ENCODE measurements at regions not wholly inside any gene's neighbourhood (a gene's known extent, or its start where the extent isn't known, plus 50 kb on each side); places are given as distances from the start of the nearest gene placed in this dataset.

DNA sequence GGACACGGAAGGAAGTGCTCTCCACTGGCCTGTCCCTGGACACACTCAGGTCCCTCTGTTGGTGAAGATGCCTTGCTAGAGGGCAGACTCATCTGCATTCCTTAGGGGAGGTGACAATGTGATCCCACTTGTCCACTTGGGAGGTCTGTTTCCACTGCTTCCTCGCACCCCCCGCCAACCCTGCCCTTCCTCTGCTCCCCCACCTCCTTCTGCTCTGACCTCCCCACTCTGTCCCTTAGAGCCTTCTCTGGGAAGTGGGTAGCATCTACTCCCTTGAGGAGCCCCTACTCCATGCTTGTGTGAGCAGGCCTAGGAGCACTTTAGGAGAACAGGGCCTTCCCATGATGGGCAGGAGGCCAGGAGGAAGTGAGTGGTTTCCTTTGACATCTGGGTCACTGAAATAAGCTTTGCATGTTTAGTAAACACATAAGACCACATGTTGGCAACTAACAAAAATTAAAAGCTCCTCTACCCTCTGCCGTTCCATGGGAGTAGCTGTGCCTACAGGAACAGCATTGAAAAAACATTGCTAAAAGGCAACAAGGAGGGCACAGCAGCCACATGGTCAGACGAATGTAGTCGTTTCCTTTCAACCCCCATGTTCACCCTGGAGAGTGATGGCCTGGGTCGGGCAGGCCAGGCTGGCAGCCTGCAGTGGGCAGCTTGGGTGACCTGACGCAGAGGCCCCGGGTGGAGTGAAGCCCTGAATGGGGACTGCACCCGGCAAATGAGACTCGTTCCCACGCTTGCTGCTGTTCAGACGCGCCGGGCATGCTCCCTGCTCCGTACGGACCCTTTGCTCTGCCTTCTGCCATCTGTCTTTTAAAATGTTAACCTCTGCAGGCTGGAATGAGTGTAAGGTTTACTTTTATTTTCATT is 634.0 kb downstream of the IRX1 start:
- no peak for DNase-seq (ENCODE audit: low spot score)

DNA sequence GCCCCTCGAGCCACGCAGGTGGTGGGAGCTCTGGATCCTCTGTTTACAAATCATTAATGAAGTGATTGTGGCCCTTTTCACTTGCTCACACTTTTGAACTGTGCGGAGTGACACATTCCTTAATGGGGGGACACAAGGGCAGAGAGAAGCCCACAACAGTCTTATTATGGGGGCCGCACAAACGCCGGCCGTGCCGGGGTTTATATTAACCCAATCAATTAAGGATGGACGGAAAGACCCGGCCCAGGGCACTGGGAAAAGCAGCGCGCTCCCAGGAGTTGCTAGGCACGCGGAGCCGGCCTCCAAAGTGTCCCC is 634.8 kb downstream of the IRX1 start:
- no peak for DNase-seq (ENCODE audit: low spot score)

DNA sequence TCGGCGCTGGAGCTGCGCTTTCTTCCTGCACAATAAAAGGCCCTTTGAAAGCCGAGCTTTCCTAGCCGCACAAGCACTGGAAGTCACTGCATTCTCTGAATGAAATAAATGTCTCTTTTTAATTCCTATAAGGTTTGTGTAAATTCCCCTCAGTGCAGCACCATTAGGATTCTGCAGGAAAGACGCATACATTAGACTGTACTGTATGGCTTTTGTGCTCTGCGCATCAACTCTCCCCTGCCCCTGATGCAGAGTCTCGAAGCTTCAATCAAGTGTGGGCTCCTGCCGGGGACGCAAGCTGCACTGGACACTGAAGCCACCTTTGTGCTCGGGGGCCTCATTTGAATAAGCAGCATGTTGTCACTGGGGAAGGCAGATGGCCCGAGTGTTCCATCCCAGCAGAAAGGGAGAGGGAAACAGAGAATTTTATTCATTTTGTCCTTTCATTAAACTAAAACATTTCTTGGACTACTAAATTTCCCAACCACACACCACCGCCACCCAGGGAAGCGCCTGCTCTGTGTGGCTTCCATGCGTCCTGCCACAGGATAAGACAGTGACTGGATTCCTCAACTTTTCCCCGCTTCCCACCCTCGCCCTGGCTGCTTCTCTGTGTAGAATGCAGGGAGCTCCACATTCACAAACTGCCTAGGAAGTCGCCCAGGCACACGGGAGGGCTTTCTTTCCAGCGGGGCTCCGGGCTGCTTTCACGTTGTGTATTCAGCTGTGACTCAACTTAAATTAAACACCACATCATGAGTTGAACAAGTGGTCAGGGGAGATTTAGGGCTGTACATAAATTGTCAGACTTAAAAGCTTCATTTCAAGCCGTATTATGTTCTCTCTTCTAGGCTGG is 635.4 kb downstream of the IRX1 start:
- no peak for DNase-seq (ENCODE audit: low spot score)

DNA sequence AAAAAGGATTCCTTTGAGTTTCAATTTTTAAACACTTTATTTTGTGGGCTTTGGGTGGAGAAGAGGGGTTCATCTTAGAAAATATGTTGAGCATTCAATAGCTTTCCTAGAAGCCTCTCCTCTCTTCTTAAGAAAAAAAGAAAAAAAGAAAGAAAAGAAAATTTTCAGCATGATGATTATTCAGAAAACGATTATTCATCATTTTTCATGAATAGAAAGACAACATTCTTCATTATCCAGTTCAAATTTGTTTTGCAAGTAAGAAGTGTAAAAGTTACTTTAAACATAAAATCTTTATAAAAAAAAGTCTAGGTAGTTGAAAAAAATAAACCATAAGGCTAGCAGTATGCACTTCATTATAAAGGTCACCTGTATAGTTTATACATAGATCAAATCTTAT is 636.5 kb downstream of the IRX1 start:
- no peak for DNase-seq (ENCODE audit: low spot score)

- no peak for DNase-seq (ENCODE audit: low spot score)
Observed at GRCh38 chr5:4233671-4234070, 638.0 kb downstream of the IRX1 start.

DNA sequence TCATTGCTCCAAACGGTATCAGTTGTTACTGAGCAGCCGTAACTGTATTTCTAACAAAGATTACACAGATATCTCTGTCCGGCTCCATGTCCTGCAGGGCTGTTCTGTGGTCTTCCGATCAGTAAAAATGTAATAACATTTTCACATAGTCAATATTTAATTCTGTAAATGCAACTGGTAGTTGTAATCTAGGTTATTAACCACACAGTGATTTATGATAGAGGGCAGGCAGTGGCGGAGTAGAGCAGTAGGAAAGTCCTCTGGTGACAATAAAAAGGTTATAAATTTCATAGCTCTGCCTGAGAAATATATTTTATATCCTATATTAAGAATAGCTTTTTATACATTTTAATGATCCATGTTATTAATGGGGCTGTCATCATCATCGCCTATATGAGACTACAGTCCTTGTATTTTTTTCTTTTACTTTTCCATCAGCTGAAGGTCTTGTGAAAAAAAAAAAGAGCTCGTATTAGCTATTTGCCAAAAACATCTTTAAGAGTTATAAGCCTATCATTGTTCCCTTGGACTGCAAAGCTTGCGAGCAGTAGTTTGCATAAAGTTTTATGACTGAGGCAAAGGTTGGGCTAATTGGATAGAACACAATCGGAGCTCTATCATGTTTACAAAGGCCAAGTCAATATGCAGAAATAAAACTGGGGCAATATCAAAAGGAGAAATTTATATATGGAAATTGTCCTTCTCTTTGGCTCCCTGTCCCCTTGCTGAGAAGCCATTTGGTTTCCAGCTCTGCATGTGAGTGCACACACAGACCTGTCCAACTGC is 648.0 kb downstream of the IRX1 start:
- DNase-seq (ENCODE audit: low spot score), result no peak

DNA sequence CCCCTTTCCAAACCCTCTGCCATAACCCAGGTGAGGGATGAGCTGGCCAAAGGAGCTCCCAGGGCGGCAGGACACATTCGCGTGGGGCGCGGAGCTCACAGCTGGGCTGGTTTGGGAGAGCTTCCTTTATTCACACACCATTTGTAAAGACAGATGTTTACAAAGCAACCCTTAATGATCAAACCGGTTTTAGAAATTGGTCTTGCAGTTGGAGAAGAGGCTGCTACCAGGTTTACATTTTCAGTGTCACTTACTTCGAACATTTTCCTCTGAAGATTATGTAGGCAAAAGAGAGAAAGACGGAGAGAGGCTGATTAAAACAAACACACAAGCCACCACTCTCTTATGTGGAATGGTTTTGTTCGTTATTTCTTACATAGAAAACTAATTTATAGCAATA is 648.7 kb downstream of the IRX1 start:
- DNase-seq (ENCODE audit: low spot score), result no peak

DNA sequence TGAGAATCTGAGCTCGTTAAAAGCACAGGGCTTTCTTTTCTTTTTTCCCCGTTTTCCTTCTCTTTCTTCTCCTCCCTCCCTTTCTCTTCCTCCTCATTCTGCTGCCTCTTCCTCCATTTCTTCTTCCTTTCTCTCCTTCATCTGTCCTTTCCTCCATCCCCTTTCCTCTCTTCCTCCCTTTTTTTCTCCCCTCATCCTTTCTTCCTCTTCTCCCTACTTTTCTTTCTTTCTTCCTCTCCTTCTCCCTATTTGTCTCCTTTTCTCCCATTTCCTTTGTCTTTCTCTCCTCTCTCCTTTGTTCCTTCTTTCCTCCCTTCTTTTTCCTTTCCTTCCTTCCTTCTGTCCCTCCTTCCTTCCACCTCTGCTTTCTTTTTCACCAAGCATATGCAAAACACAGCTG is 649.4 kb downstream of the IRX1 start:
- no peak for DNase-seq (ENCODE audit: low spot score)

DNA sequence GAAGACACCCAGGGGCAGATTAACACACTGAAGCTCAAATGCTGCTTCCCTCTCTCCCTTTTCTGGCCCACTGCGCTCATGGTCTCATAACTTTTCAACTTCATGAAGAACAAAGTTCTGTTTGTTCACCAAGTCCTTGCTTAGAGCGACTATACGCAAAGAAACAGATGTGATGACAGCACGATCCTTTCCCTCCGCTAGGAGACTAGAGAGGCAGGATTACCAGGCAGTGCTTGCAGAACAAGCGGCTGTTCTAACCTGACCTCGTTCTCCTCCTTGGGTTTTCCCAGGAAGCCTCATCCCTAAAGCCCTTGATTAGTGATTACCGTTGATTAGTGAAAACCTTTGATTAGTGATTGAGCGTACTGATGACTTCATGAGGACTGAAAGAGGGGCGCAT is 649.9 kb downstream of the IRX1 start:
- DNase-seq (ENCODE audit: low spot score), result no peak

DNA sequence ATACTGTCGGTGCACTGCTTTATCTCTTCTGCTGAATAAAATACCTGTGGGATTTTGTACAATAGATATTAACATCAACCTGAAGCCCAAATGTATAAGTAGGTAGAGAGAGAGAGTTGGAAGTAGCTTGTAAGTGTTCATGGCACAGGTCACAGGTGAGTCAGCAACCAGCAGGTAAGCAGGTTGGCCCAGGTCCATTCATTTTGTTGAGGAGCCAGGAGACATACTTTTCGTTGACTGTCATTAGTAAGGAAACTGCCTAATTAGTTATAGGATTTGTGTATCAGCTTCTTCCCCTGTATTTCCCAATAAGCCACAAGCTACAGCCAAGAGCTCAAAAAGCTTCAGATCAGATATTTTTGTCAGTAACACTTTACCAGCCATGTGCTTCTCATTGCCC is 650.8 kb downstream of the IRX1 start:
- DNase-seq (ENCODE audit: low spot score), result no peak

DNA sequence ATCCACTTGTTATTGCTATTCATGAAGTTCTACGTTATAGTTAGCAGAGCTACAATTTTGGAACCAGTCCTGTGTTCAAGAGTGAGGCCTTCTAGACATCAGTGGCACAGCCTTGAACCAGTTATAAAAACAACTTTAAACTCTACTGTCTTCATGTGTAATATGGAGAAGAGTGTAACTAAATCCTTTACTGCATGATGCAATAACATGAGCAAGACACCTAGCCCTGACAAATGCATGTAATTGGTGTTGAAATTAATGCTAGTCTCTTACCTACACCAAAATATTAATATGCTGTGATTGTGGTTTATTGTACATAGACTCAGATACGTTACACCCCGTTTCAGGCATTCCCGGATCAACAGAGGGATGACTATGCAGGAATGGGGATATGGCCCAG is 654.6 kb downstream of the IRX1 start:
- DNase-seq (ENCODE audit: low spot score), result no peak

DNA sequence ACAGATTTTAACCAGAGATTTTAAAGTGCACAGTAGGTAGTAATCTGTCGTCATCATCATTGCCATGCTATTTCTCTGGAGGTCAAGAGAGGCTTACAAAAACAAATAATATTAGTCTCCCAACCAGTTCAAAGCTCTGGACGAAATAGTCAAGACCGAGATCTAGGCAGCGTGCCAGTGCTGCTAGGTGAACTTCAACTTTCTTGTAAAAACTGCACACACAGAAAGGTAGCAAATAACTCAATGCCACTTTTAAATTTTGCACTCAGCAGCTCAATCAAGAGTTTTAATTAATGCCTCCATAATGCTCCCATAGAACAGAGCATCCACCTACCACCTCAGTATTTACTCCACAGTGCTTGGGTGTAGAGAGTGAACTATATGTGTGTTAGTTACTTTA is 656.8 kb downstream of the IRX1 start:
- DNase-seq (ENCODE audit: low spot score), result no peak

DNA sequence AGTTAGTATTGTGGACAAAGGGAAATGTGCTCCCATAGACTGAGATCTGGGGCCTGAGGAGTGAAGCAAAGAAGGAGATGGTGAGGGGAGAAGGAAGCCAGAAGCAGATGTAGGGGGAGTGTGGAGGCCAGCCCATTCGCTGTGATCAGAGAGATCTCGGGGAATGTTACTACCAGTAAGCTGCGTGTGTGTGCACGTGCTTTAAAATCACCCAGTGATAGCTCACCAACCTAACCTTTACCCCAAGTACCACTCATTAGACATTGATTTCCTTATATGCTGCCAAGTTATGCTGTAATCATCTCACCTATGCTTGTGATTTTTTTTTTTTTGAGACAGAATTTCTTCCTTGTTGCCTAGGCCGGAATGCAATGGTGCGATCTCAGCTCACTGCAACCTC is 659.1 kb downstream of the IRX1 start:
- DNase-seq (ENCODE audit: low spot score), result no peak

DNA sequence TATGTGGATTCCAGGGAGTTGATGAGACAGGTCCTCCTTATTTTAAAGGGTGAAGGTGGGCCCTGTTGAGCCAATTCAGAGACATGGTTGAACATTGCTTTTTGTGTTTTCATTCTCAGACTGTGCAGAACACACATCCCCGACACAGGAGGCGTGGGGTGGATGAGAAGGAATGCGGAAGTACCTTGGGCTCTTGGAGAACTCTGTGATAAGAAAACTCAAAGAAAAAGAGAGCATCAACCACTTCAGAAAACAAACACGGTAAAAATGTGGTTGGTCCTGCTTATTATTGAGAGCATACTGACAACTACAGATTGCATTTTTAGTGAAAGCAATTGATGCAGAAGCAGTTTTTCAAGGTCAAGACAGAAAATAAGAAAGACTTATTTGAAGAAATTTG is 659.8 kb downstream of the IRX1 start:
- DNase-seq (ENCODE audit: low spot score), result no peak

DNA sequence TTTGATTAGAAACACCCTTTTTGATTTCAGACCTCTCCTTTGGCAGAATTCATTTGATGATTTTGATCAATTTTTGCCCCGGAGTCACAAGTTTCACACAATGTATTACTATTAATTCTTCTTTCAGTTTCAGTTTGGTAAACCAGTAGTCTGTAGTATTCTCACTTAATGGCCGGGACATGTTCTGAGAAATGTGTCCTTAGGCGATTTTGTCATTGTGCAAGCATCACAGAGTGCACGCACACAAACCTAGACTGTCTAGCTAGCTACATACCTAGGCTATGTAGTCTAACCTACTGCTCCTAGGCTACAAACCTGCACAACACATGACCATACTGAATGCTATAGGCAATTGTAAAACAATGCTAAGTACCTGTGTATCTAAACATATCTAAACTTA is 662.5 kb downstream of the IRX1 start:
- no peak for DNase-seq (ENCODE audit: low spot score)

GRCh38 chr5:4271193-4271592 is 675.6 kb downstream of the IRX1 start:
- DNase-seq (ENCODE audit: low spot score), result no peak

DNA sequence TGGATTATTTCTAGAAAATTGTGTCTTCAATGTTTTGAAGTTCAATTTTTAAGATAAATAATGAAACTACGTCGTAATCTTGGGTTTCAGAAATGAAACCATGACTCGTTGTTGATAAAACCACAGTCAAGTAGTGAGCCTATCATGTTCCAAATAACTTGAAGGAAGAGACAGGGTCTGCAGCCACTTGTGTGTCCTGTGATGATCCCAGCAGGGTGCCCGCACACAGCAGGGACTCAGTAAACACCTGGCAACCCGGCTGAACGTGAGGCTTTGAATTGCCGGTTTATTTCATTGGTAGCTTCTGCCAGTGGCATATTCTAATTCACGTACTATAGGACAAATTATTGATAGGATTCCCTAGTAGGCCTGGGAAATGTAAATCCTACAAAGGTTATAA is 679.6 kb downstream of the IRX1 start:
- no peak for DNase-seq (ENCODE audit: low spot score)

DNA sequence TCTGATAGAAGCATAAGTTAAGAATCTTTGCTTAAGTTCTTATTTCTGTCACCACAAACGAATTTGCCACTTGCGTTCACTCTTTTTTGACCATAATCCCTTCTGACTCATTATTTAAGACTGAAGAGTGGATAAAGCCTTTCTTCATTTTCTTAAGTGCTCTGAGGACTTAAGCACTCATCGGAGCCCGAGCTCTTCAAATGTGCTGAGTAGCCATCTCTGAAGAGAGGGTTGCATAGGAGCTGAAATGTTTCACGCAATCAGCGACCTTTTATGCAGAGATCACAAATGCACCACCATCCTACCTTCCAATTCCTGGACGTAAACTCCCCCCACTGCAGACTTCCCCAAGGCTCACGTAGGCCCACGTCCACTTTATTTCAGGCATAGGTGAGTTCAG is 699.2 kb downstream of the IRX1 start:
- DNase-seq (ENCODE audit: low spot score), result no peak

- DNase-seq (ENCODE audit: low spot score), result peak; percentile 1
Observed at GRCh38 chr5:4295663-4296339, 700.2 kb downstream of the IRX1 start.

GRCh38 chr5:4306057-4306456 is 710.4 kb downstream of the IRX1 start:
- no peak for DNase-seq (ENCODE audit: low spot score)

- no peak for DNase-seq (ENCODE audit: low spot score)
Observed at GRCh38 chr5:4309026-4309425, 713.4 kb downstream of the IRX1 start.

- DNase-seq (ENCODE audit: low spot score), result no peak
Observed at GRCh38 chr5:4313138-4313537, 717.5 kb downstream of the IRX1 start.
